K562 (cell line): ENCODE measurements at regions not wholly inside any gene's neighbourhood (a gene's known extent, or its start where the extent isn't known, plus 50 kb on each side); places are given as distances from the start of the nearest gene placed in this dataset.

ENCODE experiments used
- ATAC-seq: fragments of 200-7000 bp; cut with Tn5 transposase; 3 replicates; pipeline ENCODE4 v1.9.1; 2020; ENCODE audit warnings: moderate library complexity
- BruUV-seq: library from RNA; stranded (reverse); fragments of 400-500 nt; replicated peaks from 2 replicates; lab custom pipeline; 2021; lab: Mats Ljungman, UMichigan
- CTCF ChIA-PET: fragments of 300-600 bp; formaldehyde crosslinking; extraction: SDS; loops from one replicate; lab custom pipeline; 2021; ENCODE audit warnings: low intra/inter-chr PET ratio; lab: Yijun Ruan, JAX
- POLR2A ChIA-PET: fragments of 300-600, 350-650 bp; sonication (Branson Sonifier 250); formaldehyde crosslinking; extraction: SDS; loops from one replicate; lab custom pipeline; 2021; ENCODE audit warnings: antibody characterized with exemption, inconsistent platforms; lab: Yijun Ruan, JAX
- DNase-seq, 4 experiments: peaks; one replicate each; pipeline versions ENCODE4 v3.0.0 to v3.0.0-alpha.2; 2011 to 2018; ENCODE audit warnings: low spot score in 3 of 4, mixed read lengths in 3 of 4; ENCODE audit errors: extremely low read depth in 1 of 4
- FAIRE-seq: peaks from 2 replicates; lab custom pipeline; 2011; peaks lifted over from hg19 to GRCh38; lab: Jason Lieb, UNC
- H2AFZ ChIP-seq: 2 replicates; pipeline ENCODE4 v1.6.0; 2011; ENCODE audit warnings: low read depth, low read length, control low read depth, inconsistent platforms
- H3K27ac ChIP-seq: fragments of 200-600 bp; 3 replicates; pipeline ENCODE4 v1.8.0; 2011; ENCODE audit warnings: low read depth, mild to moderate bottlenecking, control low read depth, inconsistent platforms, low read length, moderate library complexity, mixed read lengths; ENCODE audit errors: extremely low read depth
- H3K27me3 ChIP-seq, 2 experiments: fragments of 300-600 bp in 1 of 2; 2 replicates in 1 of 2; 3 replicates in 1 of 2; pipeline versions ENCODE4 v1.6.0 to v1.8.0; 2011; ENCODE audit warnings: inconsistent platforms in 2 of 2, low read length in 2 of 2, mild to moderate bottlenecking in 1 of 2, mixed read lengths in 1 of 2, moderate library complexity in 1 of 2; ENCODE audit not compliant: control insufficient read depth in 2 of 2, insufficient read depth in 2 of 2
- H3K36me3 ChIP-seq: fragments of 300-600 bp; 3 replicates; pipeline ENCODE4 v1.8.0; 2011; ENCODE audit warnings: mild to moderate bottlenecking, low read length, inconsistent platforms; ENCODE audit not compliant: control insufficient read depth, insufficient read depth
- H3K4me1 ChIP-seq, 2 experiments: fragments of 200-600 bp in 1 of 2; replicated peaks in 1 of 2; 2 replicates in 1 of 2; 3 replicates in 1 of 2; pipeline versions ENCODE4 v1.5.1 to v1.8.0; 2011; ENCODE audit warnings: inconsistent platforms in 2 of 2, low read length in 2 of 2, mild to moderate bottlenecking in 1 of 2, mixed read lengths in 1 of 2, moderate library complexity in 1 of 2; ENCODE audit not compliant: control insufficient read depth in 2 of 2, insufficient read depth in 2 of 2
- H3K4me2 ChIP-seq: 2 replicates; pipeline ENCODE4 v1.6.1; 2011; ENCODE audit warnings: low read length, control low read depth, inconsistent platforms, mixed read lengths; ENCODE audit not compliant: insufficient read depth
- H3K4me3 ChIP-seq: fragments of 200-600 bp; sonication (generic), shearing (Covaris generic); 2 replicates; pipeline ENCODE4 v1.5.1; 2016; ENCODE audit warnings: control low read depth, inconsistent platforms
- H3K79me2 ChIP-seq: fragments of 200-600 bp; 3 replicates; pipeline ENCODE4 v1.8.0; 2011; ENCODE audit warnings: low read length, inconsistent platforms; ENCODE audit not compliant: control insufficient read depth, insufficient read depth
- H3K9ac ChIP-seq, 2 experiments: 2 replicates each; pipeline versions ENCODE4 v1.6.0 to v1.6.1; 2011; ENCODE audit warnings: low read depth in 2 of 2, low read length in 2 of 2, control low read depth in 1 of 2, inconsistent platforms in 1 of 2, mild to moderate bottlenecking in 1 of 2, mixed read lengths in 1 of 2; ENCODE audit not compliant: insufficient read depth in 1 of 2
- H3K9me1 ChIP-seq: one replicate; pipeline ENCODE4 v1.6.0; 2011; ENCODE audit warnings: inconsistent platforms, mild to moderate bottlenecking, low read length, moderate library complexity; ENCODE audit not compliant: control insufficient read depth, insufficient read depth
- H3K9me3 ChIP-seq: replicated peaks from 2 replicates; pipeline ENCODE4 v1.5.1; 2011; ENCODE audit warnings: low read depth, low read length, inconsistent platforms; ENCODE audit not compliant: control insufficient read depth, insufficient read depth
- H4K20me1 ChIP-seq: replicated peaks from 2 replicates; pipeline ENCODE4 v1.6.1; 2011; ENCODE audit warnings: low read length, inconsistent platforms, mixed read lengths; ENCODE audit not compliant: control insufficient read depth, insufficient read depth
- CHD1 ChIP-seq: fragments of 200-600 bp; sonication (generic); IDR thresholded peaks from one replicate; pipeline ENCODE4 v1.6.1; 2012; ENCODE audit warnings: mild to moderate bottlenecking, moderate library complexity, low read length, inconsistent platforms
- FOXP1 ChIP-seq: sonication (generic); formaldehyde crosslinking; IDR thresholded peaks from 2 replicates; pipeline ENCODE4 v1.8.0; 2022; ENCODE audit warnings: mild to moderate bottlenecking, missing genetic modification reagents
- MAFF ChIP-seq: IDR thresholded peaks from 2 replicates; pipeline ENCODE4 v1.6.1; 2012; ENCODE audit warnings: low read length, improper control_type of control experiment
- MECOM ChIP-seq: fragments of 250-450 bp; sonication (Bioruptor Pico); IDR thresholded peaks from 2 replicates; pipeline ENCODE4 v1.8.0; 2022; ENCODE audit warnings: inconsistent platforms
- PHTF2 ChIP-seq: fragments of 250-450 bp; sonication (Bioruptor Pico); IDR thresholded peaks from 2 replicates; pipeline ENCODE4 v1.5.0; 2021; ENCODE audit warnings: mild to moderate bottlenecking
- POLR2G ChIP-seq: fragments of 200-400 bp; formaldehyde crosslinking; IDR thresholded peaks from 2 replicates; pipeline ENCODE4 v1.6.1; 2017; ENCODE audit warnings: low read depth, mild to moderate bottlenecking, antibody characterized with exemption, low read length, moderate library complexity
- RBBP5 ChIP-seq: fragments of 200-600 bp; sonication (generic); IDR thresholded peaks from 2 replicates; pipeline ENCODE4 v1.6.1; 2012; ENCODE audit warnings: borderline replicate concordance, mild to moderate bottlenecking, low read length, control low read depth, inconsistent platforms; ENCODE audit not compliant: insufficient read depth, poor library complexity, severe bottlenecking
- SP1 ChIP-seq: sonication (generic); formaldehyde crosslinking; IDR thresholded peaks from 2 replicates; pipeline ENCODE4 v1.8.1; 2022; ENCODE audit warnings: mild to moderate bottlenecking, missing genetic modification reagents
- SREBF2 ChIP-seq: sonication (generic); formaldehyde crosslinking; IDR thresholded peaks from 2 replicates; pipeline ENCODE4 v1.4.0; 2020; ENCODE audit warnings: mild to moderate bottlenecking, missing genetic modification reagents
- SRSF1 ChIP-seq: fragments of 200-400 bp; formaldehyde crosslinking; IDR thresholded peaks from 2 replicates; pipeline ENCODE4 v1.6.1; 2017; ENCODE audit warnings: mild to moderate bottlenecking, low read depth, low read length, moderate library complexity
- TEAD4 ChIP-seq, 2 experiments: sonication (generic) in 1 of 2; formaldehyde crosslinking in 1 of 2; IDR thresholded peaks; 2 replicates each; pipeline versions ENCODE4 v1.6.1 to v1.8.0; 2012 to 2022; ENCODE audit warnings: borderline replicate concordance in 1 of 2, inconsistent platforms in 1 of 2, low read length in 1 of 2, mild to moderate bottlenecking in 1 of 2, missing genetic modification reagents in 1 of 2
- ZEB2 ChIP-seq: fragments of 450-650 bp; IDR thresholded peaks from 2 replicates; pipeline ENCODE4 v1.6.1; 2016
- ZNF77 ChIP-seq: fragments of 250-450 bp; sonication (Bioruptor Pico); IDR thresholded peaks from 2 replicates; pipeline ENCODE4 v1.5.0; 2020
- WGBS: fragments of 100-300 bp; shearing (Covaris generic); methylation state at CpG from one replicate; pipeline ENCODE4 v1.1.6; 2016; ENCODE audit warnings: low coverage, mixed read lengths; ENCODE audit not compliant: insufficient coverage; ENCODE audit errors: missing lambda C conversion rate; 5-methylcytosine and 5-hydroxymethylcytosine counted together
- in situ Hi-C: fragments of 300-500 bp; cut with MboI; formaldehyde crosslinking; loops from 4 replicates; pipeline ENCODE4 v1.15.0; 2018; ENCODE audit warnings: inconsistent platforms, mixed read lengths
- intact Hi-C: fragments of 100-400 bp; cut with micrococcal nuclease; formaldehyde crosslinking; loops from 2 replicates; pipeline ENCODE4 v1.14.2; 2022
- TF ChIP-seq, protein P1 (sequence below): fragments of 200-600 bp; sonication (generic); IDR thresholded peaks from one replicate; pipeline ENCODE4 v1.6.1; 2012; ENCODE audit warnings: mild to moderate bottlenecking, low read depth, low read length, inconsistent platforms

DNA sequence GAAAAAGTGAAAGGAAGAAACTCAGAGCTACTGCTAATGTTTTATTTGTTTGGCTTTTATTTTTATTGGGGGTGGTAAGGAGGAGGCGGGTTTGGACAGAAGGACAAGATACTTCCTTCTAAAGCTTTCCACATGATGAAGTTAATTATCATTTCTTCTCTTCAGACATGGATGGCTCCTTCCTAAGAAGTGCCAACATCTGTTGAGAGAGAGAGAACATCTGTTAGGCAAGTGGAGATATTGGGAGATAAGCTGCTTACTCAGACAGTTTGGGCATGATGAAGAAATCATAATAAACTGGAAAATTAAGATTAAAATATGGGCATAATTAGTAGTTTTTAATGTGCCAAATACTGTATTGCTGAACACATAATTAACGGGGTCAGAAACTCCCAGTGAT, 535.7 kb upstream of the INTU start:
- no peak for FAIRE-seq
- 8% methylated on average over 2 of the region's 2 CpGs for WGBS
- Histone ChIP-seq H3K4me3 (no peak overlapping the region), H2AFZ (no peak overlapping the region), H3K4me2 (no peak overlapping the region), H4K20me1 (no peaks in the 10 kb centered on the region), H3K27ac (no peak overlapping the region), H3K4me1 (no peaks in the 10 kb centered on the region), H3K9ac (no peak overlapping the region), H3K9me3 (no peaks in the 10 kb centered on the region), H3K9me1 (no peaks in the 10 kb centered on the region), H3K27me3 (no peaks in the 10 kb centered on the region; a peak in 1 of 5 replicates), H3K79me2 (no peaks in the 10 kb centered on the region), H3K36me3 (no peaks in the 10 kb centered on the region)
- no TSS peak for BruUV-seq
- CTCF ChIA-PET, result no interaction called here
- no peak for DNase-seq
- intact Hi-C loops (no loop called here), in situ Hi-C loops (no loop called here)
- ATAC-seq, result no peak
- POLR2A ChIA-PET, result no interaction called here
- no peak for TF ChIP-seq MAFF
- no peak for TF ChIP-seq TEAD4 (IDR thresholded peaks at IDR 0.05; ENCODE audit: low read length)
- TF ChIP-seq TEAD4 (CRISPR knock-in tag; IDR thresholded peaks at IDR 0.05; ENCODE audit: borderline replicate concordance), result no peak
- TF ChIP-seq POLR2G, result no peak
- TF ChIP-seq MECOM, result no peak
- no peak for TF ChIP-seq ZNF77 (CRISPR knock-in tag)
- TF ChIP-seq PHTF2 (CRISPR knock-in tag), result no peak
- TF ChIP-seq CHD1, result no peak
- TF ChIP-seq FOXP1, result no peak
- no peak for TF ChIP-seq SP1 (CRISPR knock-in tag)
- TF ChIP-seq, protein P1, sequence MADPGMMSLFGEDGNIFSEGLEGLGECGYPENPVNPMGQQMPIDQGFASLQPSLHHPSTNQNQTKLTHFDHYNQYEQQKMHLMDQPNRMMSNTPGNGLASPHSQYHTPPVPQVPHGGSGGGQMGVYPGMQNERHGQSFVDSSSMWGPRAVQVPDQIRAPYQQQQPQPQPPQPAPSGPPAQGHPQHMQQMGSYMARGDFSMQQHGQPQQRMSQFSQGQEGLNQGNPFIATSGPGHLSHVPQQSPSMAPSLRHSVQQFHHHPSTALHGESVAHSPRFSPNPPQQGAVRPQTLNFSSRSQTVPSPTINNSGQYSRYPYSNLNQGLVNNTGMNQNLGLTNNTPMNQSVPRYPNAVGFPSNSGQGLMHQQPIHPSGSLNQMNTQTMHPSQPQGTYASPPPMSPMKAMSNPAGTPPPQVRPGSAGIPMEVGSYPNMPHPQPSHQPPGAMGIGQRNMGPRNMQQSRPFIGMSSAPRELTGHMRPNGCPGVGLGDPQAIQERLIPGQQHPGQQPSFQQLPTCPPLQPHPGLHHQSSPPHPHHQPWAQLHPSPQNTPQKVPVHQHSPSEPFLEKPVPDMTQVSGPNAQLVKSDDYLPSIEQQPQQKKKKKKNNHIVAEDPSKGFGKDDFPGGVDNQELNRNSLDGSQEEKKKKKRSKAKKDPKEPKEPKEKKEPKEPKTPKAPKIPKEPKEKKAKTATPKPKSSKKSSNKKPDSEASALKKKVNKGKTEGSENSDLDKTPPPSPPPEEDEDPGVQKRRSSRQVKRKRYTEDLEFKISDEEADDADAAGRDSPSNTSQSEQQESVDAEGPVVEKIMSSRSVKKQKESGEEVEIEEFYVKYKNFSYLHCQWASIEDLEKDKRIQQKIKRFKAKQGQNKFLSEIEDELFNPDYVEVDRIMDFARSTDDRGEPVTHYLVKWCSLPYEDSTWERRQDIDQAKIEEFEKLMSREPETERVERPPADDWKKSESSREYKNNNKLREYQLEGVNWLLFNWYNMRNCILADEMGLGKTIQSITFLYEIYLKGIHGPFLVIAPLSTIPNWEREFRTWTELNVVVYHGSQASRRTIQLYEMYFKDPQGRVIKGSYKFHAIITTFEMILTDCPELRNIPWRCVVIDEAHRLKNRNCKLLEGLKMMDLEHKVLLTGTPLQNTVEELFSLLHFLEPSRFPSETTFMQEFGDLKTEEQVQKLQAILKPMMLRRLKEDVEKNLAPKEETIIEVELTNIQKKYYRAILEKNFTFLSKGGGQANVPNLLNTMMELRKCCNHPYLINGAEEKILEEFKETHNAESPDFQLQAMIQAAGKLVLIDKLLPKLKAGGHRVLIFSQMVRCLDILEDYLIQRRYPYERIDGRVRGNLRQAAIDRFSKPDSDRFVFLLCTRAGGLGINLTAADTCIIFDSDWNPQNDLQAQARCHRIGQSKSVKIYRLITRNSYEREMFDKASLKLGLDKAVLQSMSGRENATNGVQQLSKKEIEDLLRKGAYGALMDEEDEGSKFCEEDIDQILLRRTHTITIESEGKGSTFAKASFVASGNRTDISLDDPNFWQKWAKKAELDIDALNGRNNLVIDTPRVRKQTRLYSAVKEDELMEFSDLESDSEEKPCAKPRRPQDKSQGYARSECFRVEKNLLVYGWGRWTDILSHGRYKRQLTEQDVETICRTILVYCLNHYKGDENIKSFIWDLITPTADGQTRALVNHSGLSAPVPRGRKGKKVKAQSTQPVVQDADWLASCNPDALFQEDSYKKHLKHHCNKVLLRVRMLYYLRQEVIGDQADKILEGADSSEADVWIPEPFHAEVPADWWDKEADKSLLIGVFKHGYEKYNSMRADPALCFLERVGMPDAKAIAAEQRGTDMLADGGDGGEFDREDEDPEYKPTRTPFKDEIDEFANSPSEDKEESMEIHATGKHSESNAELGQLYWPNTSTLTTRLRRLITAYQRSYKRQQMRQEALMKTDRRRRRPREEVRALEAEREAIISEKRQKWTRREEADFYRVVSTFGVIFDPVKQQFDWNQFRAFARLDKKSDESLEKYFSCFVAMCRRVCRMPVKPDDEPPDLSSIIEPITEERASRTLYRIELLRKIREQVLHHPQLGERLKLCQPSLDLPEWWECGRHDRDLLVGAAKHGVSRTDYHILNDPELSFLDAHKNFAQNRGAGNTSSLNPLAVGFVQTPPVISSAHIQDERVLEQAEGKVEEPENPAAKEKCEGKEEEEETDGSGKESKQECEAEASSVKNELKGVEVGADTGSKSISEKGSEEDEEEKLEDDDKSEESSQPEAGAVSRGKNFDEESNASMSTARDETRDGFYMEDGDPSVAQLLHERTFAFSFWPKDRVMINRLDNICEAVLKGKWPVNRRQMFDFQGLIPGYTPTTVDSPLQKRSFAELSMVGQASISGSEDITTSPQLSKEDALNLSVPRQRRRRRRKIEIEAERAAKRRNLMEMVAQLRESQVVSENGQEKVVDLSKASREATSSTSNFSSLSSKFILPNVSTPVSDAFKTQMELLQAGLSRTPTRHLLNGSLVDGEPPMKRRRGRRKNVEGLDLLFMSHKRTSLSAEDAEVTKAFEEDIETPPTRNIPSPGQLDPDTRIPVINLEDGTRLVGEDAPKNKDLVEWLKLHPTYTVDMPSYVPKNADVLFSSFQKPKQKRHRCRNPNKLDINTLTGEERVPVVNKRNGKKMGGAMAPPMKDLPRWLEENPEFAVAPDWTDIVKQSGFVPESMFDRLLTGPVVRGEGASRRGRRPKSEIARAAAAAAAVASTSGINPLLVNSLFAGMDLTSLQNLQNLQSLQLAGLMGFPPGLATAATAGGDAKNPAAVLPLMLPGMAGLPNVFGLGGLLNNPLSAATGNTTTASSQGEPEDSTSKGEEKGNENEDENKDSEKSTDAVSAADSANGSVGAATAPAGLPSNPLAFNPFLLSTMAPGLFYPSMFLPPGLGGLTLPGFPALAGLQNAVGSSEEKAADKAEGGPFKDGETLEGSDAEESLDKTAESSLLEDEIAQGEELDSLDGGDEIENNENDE, result no peak
- TF ChIP-seq SREBF2 (CRISPR knock-in tag), result no peak
- no peak for TF ChIP-seq RBBP5
- no peak for TF ChIP-seq SRSF1
- TF ChIP-seq ZEB2, result no peak
